ENCODE measurements at regions not wholly inside any gene's neighbourhood (a gene's known extent, or its start where the extent isn't known, plus 50 kb on each side); places are given as distances from the start of the nearest gene placed in this dataset.
A peak's percentile ranks its signal among the peaks of the same experiment; 100 is the strongest.
"Not testable (repeated sequence)": the region's sequence is repeated elsewhere in the genome, so short reads cannot be mapped to it uniquely, and the experiment has no call there.

GRCh38 chr7:98728555-98728954, 111.5 kb downstream of the NPTX2 start:
- no peak for DNase-seq

GRCh38 chr7:98729121-98729520, 112.0 kb downstream of the NPTX2 start:
- DNase-seq = peak; percentile 7

- no peak for DNase-seq
Measured at GRCh38 chr7:98730326-98730725, 113.2 kb downstream of the NPTX2 start.

- no peak for DNase-seq
Measured at GRCh38 chr7:98731651-98732050, 114.6 kb downstream of the NPTX2 start.

GRCh38 chr7:98733036-98733435, 116.0 kb downstream of the NPTX2 start:
- DNase-seq = peak; percentile 13

GRCh38 chr7:98735801-98736200, 118.7 kb downstream of the NPTX2 start:
- no peak for DNase-seq

GRCh38 chr7:98736461-98736860, 119.4 kb downstream of the NPTX2 start:
- not testable (repeated sequence) for DNase-seq

- DNase-seq = no peak
Measured at GRCh38 chr7:98737176-98737575, 120.1 kb downstream of the NPTX2 start.

GRCh38 chr7:98740643-98741042, 123.6 kb downstream of the NPTX2 start:
- DNase-seq = no peak

- DNase-seq = peak; percentile 30
Measured at GRCh38 chr7:98745722-98746318, 124.0 kb downstream of the TMEM130 start.

GRCh38 chr7:98748090-98748489, 121.7 kb downstream of the TMEM130 start:
- no peak for DNase-seq

GRCh38 chr7:98753176-98753575, 116.6 kb downstream of the TMEM130 start:
- DNase-seq = no peak

- DNase-seq = peak; percentile 11
Measured at GRCh38 chr7:98753989-98754479, 115.8 kb downstream of the TMEM130 start.

GRCh38 chr7:98755138-98755898, 114.5 kb downstream of the TMEM130 start:
- DNase-seq = no peak

GRCh38 chr7:98758157-98758556, 111.7 kb downstream of the TMEM130 start:
- DNase-seq = no peak

- peak; percentile 65 for DNase-seq
Measured at GRCh38 chr7:98760201-98760651, 109.6 kb downstream of the TMEM130 start.

- DNase-seq = no peak
Measured at GRCh38 chr7:98761225-98761624, 108.6 kb downstream of the TMEM130 start.

GRCh38 chr7:98762620-98763019, 107.2 kb downstream of the TMEM130 start:
- DNase-seq = no peak

GRCh38 chr7:98763441-98763840, 106.4 kb downstream of the TMEM130 start:
- DNase-seq = no peak

GRCh38 chr7:98764946-98765345, 104.9 kb downstream of the TMEM130 start:
- no peak for DNase-seq

GRCh38 chr7:98770085-98770484, 99.7 kb downstream of the TMEM130 start:
- DNase-seq = not testable (repeated sequence)

- DNase-seq = peak; percentile 95
Measured at GRCh38 chr7:98771519-98771918, 98.3 kb downstream of the TMEM130 start.

- no peak for DNase-seq
Measured at GRCh38 chr7:98771941-98772603, 97.7 kb downstream of the TMEM130 start.

- DNase-seq = no peak
Measured at GRCh38 chr7:98774884-98775283, 94.9 kb downstream of the TMEM130 start.

Measured in fibroblast of skin of right quadriceps (primary cell).